Esophagus squamous epithelium (tissue), 4 donors: ENCODE measurements at regions not wholly inside any gene's neighbourhood (a gene's known extent, or its start where the extent isn't known, plus 50 kb on each side); places are given as distances from the start of the nearest gene placed in this dataset.

ENCODE experiments used
- POLR2A ChIP-seq, 4 donors: fragments of 450-650 bp; IDR thresholded peaks; one replicate each; pipeline ENCODE4 v1.6.1; 2017; ENCODE audit warnings: antibody characterized with exemption in 4 of 4, mild to moderate bottlenecking in 4 of 4, moderate library complexity in 3 of 4
- TF ChIP-seq, protein P1 (sequence below), 6 experiments: fragments of 450-650 bp in 4 of 6; fragments of 200-600 bp in 2 of 6; sonication (generic) in 2 of 6; IDR thresholded peaks; one replicate each; pipeline ENCODE4 v1.5.1; 2016 to 2019; ENCODE audit warnings: antibody characterized with exemption in 6 of 6, mild to moderate bottlenecking in 4 of 6, moderate library complexity in 4 of 6

DNA sequence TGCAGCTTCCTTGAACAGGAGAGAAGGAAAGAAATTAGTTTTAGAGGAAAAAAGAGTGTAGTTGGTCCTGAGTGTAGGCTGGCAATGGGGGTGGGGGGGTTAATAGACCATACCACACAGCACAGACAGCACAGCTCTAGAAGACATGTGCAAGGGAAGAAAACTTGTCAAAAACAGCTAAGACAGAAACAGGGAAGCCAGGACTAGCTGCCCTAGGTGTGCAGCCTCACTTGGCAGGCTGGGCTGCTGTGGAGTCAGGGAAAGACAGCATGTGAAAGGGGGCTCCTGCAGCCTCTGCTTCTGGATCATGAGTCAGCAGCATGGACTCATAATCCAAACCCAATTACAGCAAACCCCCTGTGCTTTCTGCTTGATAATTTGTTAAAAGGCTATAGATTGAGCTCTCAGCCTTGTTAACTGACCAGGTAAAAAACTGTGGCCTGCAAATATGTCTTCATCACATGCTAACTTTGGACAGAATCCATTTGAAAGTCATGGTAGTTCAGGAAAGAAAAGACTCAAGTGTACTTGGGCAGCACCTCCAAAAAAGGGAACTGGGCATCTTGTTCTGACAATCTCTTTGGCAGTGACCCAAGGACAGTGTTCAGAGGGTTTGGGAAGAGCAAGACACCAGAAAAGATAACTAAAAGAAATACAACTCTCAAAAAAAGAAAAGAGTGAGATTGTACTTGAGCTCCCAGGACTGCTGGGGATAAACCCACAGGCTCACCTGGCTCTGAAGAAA is 142.2 kb upstream of the VWC2 start:
- TF ChIP-seq, protein P1, sequence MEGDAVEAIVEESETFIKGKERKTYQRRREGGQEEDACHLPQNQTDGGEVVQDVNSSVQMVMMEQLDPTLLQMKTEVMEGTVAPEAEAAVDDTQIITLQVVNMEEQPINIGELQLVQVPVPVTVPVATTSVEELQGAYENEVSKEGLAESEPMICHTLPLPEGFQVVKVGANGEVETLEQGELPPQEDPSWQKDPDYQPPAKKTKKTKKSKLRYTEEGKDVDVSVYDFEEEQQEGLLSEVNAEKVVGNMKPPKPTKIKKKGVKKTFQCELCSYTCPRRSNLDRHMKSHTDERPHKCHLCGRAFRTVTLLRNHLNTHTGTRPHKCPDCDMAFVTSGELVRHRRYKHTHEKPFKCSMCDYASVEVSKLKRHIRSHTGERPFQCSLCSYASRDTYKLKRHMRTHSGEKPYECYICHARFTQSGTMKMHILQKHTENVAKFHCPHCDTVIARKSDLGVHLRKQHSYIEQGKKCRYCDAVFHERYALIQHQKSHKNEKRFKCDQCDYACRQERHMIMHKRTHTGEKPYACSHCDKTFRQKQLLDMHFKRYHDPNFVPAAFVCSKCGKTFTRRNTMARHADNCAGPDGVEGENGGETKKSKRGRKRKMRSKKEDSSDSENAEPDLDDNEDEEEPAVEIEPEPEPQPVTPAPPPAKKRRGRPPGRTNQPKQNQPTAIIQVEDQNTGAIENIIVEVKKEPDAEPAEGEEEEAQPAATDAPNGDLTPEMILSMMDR (IDR thresholded peaks at IDR 0.05), result no peak
- no peak for TF ChIP-seq POLR2A (IDR thresholded peaks at IDR 0.05)
